ENCODE measurements at regions not wholly inside any gene's neighbourhood (a gene's known extent, or its start where the extent isn't known, plus 50 kb on each side); places are given as distances from the start of the nearest gene placed in this dataset.
A peak's percentile ranks its signal among the peaks of the same experiment; 100 is the strongest.

GRCh38 chr11:129259931-129260348, 67.8 kb upstream of the ARHGAP32 start (continued):
- TF ChIP-seq NFIC (IDR thresholded peaks at IDR 0.05; ENCODE audit: low read length) (peak; percentile 50; the same call in 1 of the 2 replicates), NRL (CRISPR knock-in tag; IDR thresholded peaks at IDR 0.05; ENCODE audit: borderline replicate concordance) (no peak), MED1 (CRISPR knock-in tag; IDR thresholded peaks at IDR 0.05) (peak; percentile 60), ZNF569 (CRISPR knock-in tag; IDR thresholded peaks at IDR 0.05; ENCODE audit: borderline replicate concordance) (no peak), YY1 (IDR thresholded peaks at IDR 0.05; ENCODE audit: insufficient read depth, insufficient replicate concordance, low read depth, low read length) (no peak), PPARG (CRISPR knock-in tag; conservative IDR thresholded peaks at IDR 0.05) (peak; percentile 68), JARID2 (CRISPR knock-in tag; IDR thresholded peaks at IDR 0.05; ENCODE audit: insufficient replicate concordance) (no peak), ADNP (CRISPR knock-in tag; IDR thresholded peaks at IDR 0.05) (0 out of 2 replicates have a peak, but pooled peaks have one; percentile 9), CHD2 (IDR thresholded peaks at IDR 0.05; ENCODE audit: low read depth, low read length) (no peak), CERS6 (CRISPR knock-in tag; IDR thresholded peaks at IDR 0.05) (no peak), STAG1 (CRISPR knock-in tag; IDR thresholded peaks at IDR 0.05) (no peak), ZNF281 (CRISPR knock-in tag; IDR thresholded peaks at IDR 0.05; ENCODE audit: borderline replicate concordance) (no peak), ZNF253 (CRISPR knock-in tag; IDR thresholded peaks at IDR 0.05; ENCODE audit: borderline replicate concordance) (no peak), SALL2 (CRISPR knock-in tag; IDR thresholded peaks at IDR 0.05) (no peak), ZKSCAN8 (CRISPR knock-in tag; IDR thresholded peaks at IDR 0.05; ENCODE audit: borderline replicate concordance) (0 out of 2 replicates have a peak, but pooled peaks have one; percentile 65), HDAC6 (IDR thresholded peaks at IDR 0.05; ENCODE audit: low read depth, low read length) (no peak), ATF3 (CRISPR knock-in tag; IDR thresholded peaks at IDR 0.05) (no peak), ZSCAN12 (CRISPR knock-in tag; IDR thresholded peaks at IDR 0.05) (no peak), ZC3H13 (CRISPR knock-in tag; IDR thresholded peaks at IDR 0.05) (no peak), TOE1 (CRISPR knock-in tag; IDR thresholded peaks at IDR 0.05) (no peak), ZNF816 (CRISPR knock-in tag; IDR thresholded peaks at IDR 0.05; ENCODE audit: borderline replicate concordance) (no peak), SATB2 (CRISPR knock-in tag; IDR thresholded peaks at IDR 0.05) (no peak), ZFP90 (CRISPR knock-in tag; IDR thresholded peaks at IDR 0.05; ENCODE audit: borderline replicate concordance) (no peak)
- TF ChIP-seq, protein P1, sequence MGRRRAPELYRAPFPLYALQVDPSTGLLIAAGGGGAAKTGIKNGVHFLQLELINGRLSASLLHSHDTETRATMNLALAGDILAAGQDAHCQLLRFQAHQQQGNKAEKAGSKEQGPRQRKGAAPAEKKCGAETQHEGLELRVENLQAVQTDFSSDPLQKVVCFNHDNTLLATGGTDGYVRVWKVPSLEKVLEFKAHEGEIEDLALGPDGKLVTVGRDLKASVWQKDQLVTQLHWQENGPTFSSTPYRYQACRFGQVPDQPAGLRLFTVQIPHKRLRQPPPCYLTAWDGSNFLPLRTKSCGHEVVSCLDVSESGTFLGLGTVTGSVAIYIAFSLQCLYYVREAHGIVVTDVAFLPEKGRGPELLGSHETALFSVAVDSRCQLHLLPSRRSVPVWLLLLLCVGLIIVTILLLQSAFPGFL (CRISPR knock-in tag; IDR thresholded peaks at IDR 0.05), result no peak
- TF ChIP-seq, protein P2, sequence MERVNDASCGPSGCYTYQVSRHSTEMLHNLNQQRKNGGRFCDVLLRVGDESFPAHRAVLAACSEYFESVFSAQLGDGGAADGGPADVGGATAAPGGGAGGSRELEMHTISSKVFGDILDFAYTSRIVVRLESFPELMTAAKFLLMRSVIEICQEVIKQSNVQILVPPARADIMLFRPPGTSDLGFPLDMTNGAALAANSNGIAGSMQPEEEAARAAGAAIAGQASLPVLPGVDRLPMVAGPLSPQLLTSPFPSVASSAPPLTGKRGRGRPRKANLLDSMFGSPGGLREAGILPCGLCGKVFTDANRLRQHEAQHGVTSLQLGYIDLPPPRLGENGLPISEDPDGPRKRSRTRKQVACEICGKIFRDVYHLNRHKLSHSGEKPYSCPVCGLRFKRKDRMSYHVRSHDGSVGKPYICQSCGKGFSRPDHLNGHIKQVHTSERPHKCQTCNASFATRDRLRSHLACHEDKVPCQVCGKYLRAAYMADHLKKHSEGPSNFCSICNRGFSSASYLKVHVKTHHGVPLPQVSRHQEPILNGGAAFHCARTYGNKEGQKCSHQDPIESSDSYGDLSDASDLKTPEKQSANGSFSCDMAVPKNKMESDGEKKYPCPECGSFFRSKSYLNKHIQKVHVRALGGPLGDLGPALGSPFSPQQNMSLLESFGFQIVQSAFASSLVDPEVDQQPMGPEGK (CRISPR knock-in tag; IDR thresholded peaks at IDR 0.05), result peak; percentile 24; the same call in 1 of the 2 replicates

Data from HepG2 (cell line).